IPS DF 19.7 (cell line): ENCODE measurements at regions not wholly inside any gene's neighbourhood (a gene's known extent, or its start where the extent isn't known, plus 50 kb on each side); places are given as distances from the start of the nearest gene placed in this dataset.

Experiments used
- DNase-seq: peaks from one replicate; pipeline ENCODE4 v3.0.0-alpha.2; 2013; ENCODE audit warnings: low read depth, low spot score

DNA sequence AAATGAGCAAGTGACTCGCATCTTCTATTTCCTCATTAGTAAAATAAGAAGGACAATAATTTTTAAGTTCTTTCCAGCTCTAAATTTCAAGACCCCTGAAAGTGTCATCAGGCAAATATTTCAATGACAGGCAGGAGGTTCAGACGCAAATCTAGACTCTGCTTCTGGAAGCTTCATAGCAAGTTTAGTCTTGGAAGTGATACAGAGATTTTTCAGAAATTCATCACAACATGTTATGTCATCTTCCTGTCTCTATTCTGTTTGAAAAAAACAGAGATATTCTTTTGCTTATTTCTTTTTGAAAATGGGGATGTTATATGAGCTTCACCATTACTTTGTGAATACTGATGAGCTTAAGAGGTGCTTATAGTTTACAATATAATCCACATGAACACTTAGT is 74.0 kb downstream of the C3orf85 start:
- DNase-seq, result no peak

- no peak for DNase-seq
Observed at GRCh38 chr3:109211941-109212340, 75.4 kb downstream of the C3orf85 start.

DNA sequence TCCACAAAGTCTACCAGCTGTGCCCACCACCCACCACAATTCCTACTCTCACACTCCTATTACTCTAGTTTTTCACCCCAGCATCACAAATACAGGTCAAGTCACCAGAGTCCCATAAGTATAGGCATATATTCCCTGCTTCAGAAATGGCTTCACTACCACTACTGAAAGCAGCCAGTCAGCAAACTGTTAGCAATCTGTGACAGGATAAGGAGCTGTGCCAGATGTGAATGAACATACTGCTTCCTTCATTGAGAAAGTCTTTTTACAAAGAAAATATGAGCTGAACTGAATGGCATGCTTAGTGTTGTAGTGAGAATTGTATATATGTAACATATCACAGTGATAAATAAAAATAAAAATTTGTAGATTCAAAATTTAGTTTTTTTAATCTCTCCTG is 76.8 kb downstream of the C3orf85 start:
- no peak for DNase-seq

DNA sequence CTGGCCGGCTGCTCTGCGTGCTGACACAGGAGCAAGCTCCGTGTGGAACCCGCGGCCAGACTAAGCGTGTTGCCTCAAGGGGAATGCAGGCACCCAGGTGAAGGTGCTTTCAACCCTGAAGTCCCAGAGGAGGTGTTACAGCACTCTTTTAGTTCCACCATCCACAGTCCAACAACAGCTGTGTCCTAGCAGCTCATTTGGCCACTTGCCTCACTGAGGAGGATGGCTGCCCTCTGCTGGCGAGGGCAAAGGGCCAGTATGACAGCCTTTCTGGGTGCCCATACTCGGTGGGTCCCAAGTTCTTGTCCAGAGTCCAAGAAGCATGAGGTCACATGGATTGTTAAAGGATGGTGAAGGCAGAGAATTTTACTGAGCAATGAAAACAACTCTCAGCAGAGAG is 87.8 kb downstream of the C3orf85 start:
- peak; percentile 35 for DNase-seq

- DNase-seq, result no peak
Observed at GRCh38 chr3:109225516-109225915, 89.0 kb downstream of the C3orf85 start.

GRCh38 chr3:109228391-109229080 is 87.8 kb downstream of the DPPA2 start:
- no peak for DNase-seq

GRCh38 chr3:109229174-109229847 is 87.0 kb downstream of the DPPA2 start:
- no peak for DNase-seq

DNA sequence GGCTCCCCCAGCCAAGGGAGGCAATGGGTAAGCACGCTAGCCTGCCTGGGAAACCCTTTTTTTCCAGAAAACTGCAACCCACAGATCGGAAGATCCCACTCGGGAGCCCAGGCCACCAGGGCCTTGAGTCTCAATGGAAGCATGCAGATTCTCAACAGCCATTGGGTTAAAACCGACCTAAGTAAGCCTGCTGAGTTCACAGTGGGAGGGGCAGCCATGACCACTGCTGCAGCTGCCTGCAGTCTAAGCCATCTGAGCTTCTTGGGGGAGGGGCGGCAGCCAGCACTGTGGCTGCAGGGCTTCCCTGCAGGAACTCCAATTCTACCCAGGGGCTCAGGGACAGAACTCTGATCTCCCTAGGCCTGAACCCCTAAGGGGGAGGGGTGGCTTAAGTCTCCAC is 82.0 kb downstream of the DPPA2 start:
- DNase-seq, result peak; percentile 56

DNA sequence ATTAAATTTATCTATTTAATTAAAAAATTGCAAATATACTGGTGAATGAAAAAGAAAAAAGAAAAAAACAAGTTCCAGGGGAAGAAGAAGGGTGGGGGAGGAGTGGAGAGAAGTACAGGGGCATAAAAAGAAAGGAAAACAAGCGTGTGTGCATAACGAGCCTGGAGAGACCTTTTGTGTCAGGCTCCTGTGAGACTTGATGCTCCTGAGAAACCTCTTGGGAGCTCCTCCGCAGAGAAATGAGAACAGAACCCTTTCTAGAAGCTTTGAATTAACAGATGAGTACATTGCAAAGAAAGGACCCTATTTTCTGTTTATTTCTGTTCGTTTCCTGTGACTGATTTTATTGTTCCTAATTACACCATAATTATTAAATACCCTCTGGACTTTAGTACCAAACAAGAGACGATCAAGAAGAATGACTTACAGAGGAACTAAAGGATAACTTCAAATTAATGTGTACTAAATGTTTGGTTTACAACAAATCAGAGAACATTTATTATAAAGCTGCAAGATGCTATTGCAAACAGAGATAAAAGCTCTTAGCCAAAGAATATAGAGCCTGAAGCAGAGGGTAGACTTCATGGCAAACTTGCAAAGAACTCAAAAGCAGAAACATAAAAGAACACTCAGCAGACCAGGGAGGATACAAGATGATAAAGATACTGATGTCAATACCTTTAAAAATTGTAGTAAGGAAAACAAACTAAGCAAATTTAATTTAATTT is 74.7 kb downstream of the DPPA2 start:
- no peak for DNase-seq

- no peak for DNase-seq
Observed at GRCh38 chr3:109242187-109242523, 74.2 kb downstream of the DPPA2 start.
